HG03558 (cell line): ENCODE measurements at regions not wholly inside any gene's neighbourhood (a gene's known extent, or its start where the extent isn't known, plus 50 kb on each side); places are given as distances from the start of the nearest gene placed in this dataset.
"Not testable (repeated sequence)": the region's sequence is repeated elsewhere in the genome, so short reads cannot be mapped to it uniquely, and the experiment has no call there.

ENCODE experiments used
- ATAC-seq: cut with Tn5 transposase; IDR thresholded peaks from one replicate; pipeline ENCODE4 v1.9.1; 2021; ENCODE audit warnings: moderate number of reproducible peaks; ENCODE audit not compliant: unreplicated experiment; ENCODE audit errors: extremely low read depth

GRCh38 chr15:75100679-75101078 lies 77.3 kb downstream of the PPCDC start:
- no peak for ATAC-seq

- no peak for ATAC-seq
Observed at GRCh38 chr15:75104804-75105557, 81.6 kb downstream of the PPCDC start.

- no peak for ATAC-seq
Observed at GRCh38 chr15:75107516-75107907, 84.1 kb downstream of the PPCDC start.

GRCh38 chr15:75107908-75108838 lies 84.8 kb downstream of the PPCDC start:
- no peak for ATAC-seq

- ATAC-seq: no peak
Observed at GRCh38 chr15:75109021-75109735, 85.8 kb downstream of the PPCDC start.

- no peak for ATAC-seq
Observed at GRCh38 chr15:75109736-75110130, 86.3 kb downstream of the PPCDC start.

GRCh38 chr15:75112278-75112847 lies 89.0 kb downstream of the PPCDC start:
- no peak for ATAC-seq

GRCh38 chr15:75112848-75113492 lies 88.7 kb upstream of the C15orf39 start:
- ATAC-seq: peak; percentile 50

GRCh38 chr15:75114327-75114726 lies 87.4 kb upstream of the C15orf39 start:
- ATAC-seq: no peak

- no peak for ATAC-seq
Observed at GRCh38 chr15:75114796-75115195, 86.9 kb upstream of the C15orf39 start.

GRCh38 chr15:75115411-75115913 lies 86.2 kb upstream of the C15orf39 start:
- not testable (repeated sequence) for ATAC-seq

GRCh38 chr15:75116143-75116542 lies 85.5 kb upstream of the C15orf39 start:
- ATAC-seq: not testable (repeated sequence)

- no peak for ATAC-seq
Observed at GRCh38 chr15:75117993-75118392, 83.7 kb upstream of the C15orf39 start.

- ATAC-seq: not testable (repeated sequence)
Observed at GRCh38 chr15:75119312-75119711, 82.4 kb upstream of the C15orf39 start.

GRCh38 chr15:75121491-75121890 lies 80.2 kb upstream of the C15orf39 start:
- no peak for ATAC-seq

GRCh38 chr15:75123395-75123794 lies 78.3 kb upstream of the C15orf39 start:
- no peak for ATAC-seq

- not testable (repeated sequence) for ATAC-seq
Observed at GRCh38 chr15:75124278-75124677, 77.4 kb upstream of the C15orf39 start.

- ATAC-seq: no peak
Observed at GRCh38 chr15:75125935-75126334, 75.7 kb upstream of the C15orf39 start.

GRCh38 chr15:75126864-75127580 lies 74.7 kb upstream of the C15orf39 start:
- ATAC-seq: no peak
